SK-N-SH treated with all-trans-retinoic acid at 6 μM for 48 hours (cell line): ENCODE measurements at regions not wholly inside any gene's neighbourhood (a gene's known extent, or its start where the extent isn't known, plus 50 kb on each side); places are given as distances from the start of the nearest gene placed in this dataset.

Experiments used
- ARNTL ChIP-seq: fragments of 450-650 bp; formaldehyde crosslinking; IDR thresholded peaks from 2 replicates; pipeline ENCODE4 v1.5.0; 2020; ENCODE audit warnings: low read depth, mild to moderate bottlenecking, moderate library complexity, borderline replicate concordance
- CSDC2 ChIP-seq: fragments of 250-450 bp; sonication (Bioruptor Pico); IDR thresholded peaks from 2 replicates; pipeline ENCODE4 v1.5.0; 2020; ENCODE audit warnings: mild to moderate bottlenecking, moderate library complexity
- PPARA ChIP-seq: fragments of 250-450 bp; sonication (Bioruptor Pico); IDR thresholded peaks from 2 replicates; pipeline ENCODE4 v1.5.0; 2020; ENCODE audit warnings: mild to moderate bottlenecking, borderline replicate concordance
- RARB ChIP-seq: fragments of 250-450 bp; sonication (Bioruptor Pico); IDR thresholded peaks from 2 replicates; pipeline ENCODE4 v1.8.0; 2021; ENCODE audit warnings: mild to moderate bottlenecking, moderate library complexity
- SNAI2 ChIP-seq: fragments of 250-450 bp; sonication (Bioruptor Pico); IDR thresholded peaks from 2 replicates; pipeline ENCODE4 v1.5.0; 2020; ENCODE audit warnings: mild to moderate bottlenecking, moderate library complexity
- ZC3H10 ChIP-seq: fragments of 250-450 bp; sonication (Bioruptor Pico); IDR thresholded peaks from 2 replicates; pipeline ENCODE4 v1.5.1; 2021; ENCODE audit warnings: mild to moderate bottlenecking, moderate library complexity
- ZFP3 ChIP-seq: fragments of 250-450 bp; sonication (Bioruptor Pico); IDR thresholded peaks from 2 replicates; pipeline ENCODE4 v1.5.0; 2020; ENCODE audit warnings: mild to moderate bottlenecking, moderate library complexity

GRCh38 chr10:60664859-60665258, 113.4 kb upstream of the CDK1 start:
- TF ChIP-seq ZC3H10 (CRISPR knock-in tag) (no peak), PPARA (no peak), RARB (CRISPR knock-in tag) (no peak), CSDC2 (CRISPR knock-in tag) (no peak), SNAI2 (CRISPR knock-in tag) (no peak), ZFP3 (no peak), ARNTL (CRISPR knock-in tag) (no peak)
